ENCODE measurements at regions not wholly inside any gene's neighbourhood (a gene's known extent, or its start where the extent isn't known, plus 50 kb on each side); places are given as distances from the start of the nearest gene placed in this dataset.

- DNase-seq = no peak
Observed at GRCh38 chr14:94682061-94682516, 69.9 kb downstream of the SERPINA3 start.

GRCh38 chr14:94681300-94682060, 69.3 kb downstream of the SERPINA3 start:
- no peak for DNase-seq

- no peak for DNase-seq
Observed at GRCh38 chr14:94680862-94681288, 68.7 kb downstream of the SERPINA3 start.

- DNase-seq = no peak
Observed at GRCh38 chr14:94679937-94680861, 68.0 kb downstream of the SERPINA3 start.

GRCh38 chr14:94679106-94679810, 67.1 kb downstream of the SERPINA3 start:
- no peak for DNase-seq

- no peak for DNase-seq
Observed at GRCh38 chr14:94677747-94678146, 65.6 kb downstream of the SERPINA3 start.

GRCh38 chr14:94677213-94677612, 65.0 kb downstream of the SERPINA3 start:
- DNase-seq = no peak

- no peak for DNase-seq
Observed at GRCh38 chr14:94676495-94677185, 64.4 kb downstream of the SERPINA3 start.

GRCh38 chr14:94675036-94675435, 62.8 kb downstream of the SERPINA3 start:
- no peak for DNase-seq

- DNase-seq = no peak
Observed at GRCh38 chr14:94673781-94674231, 61.6 kb downstream of the SERPINA3 start.

Data from activated gamma-delta T cell (primary cell).